ENCODE measurements at regions not wholly inside any gene's neighbourhood (a gene's known extent, or its start where the extent isn't known, plus 50 kb on each side); places are given as distances from the start of the nearest gene placed in this dataset.
"Not testable (repeated sequence)": the region's sequence is repeated elsewhere in the genome, so short reads cannot be mapped to it uniquely, and the experiment has no call there.

DNA sequence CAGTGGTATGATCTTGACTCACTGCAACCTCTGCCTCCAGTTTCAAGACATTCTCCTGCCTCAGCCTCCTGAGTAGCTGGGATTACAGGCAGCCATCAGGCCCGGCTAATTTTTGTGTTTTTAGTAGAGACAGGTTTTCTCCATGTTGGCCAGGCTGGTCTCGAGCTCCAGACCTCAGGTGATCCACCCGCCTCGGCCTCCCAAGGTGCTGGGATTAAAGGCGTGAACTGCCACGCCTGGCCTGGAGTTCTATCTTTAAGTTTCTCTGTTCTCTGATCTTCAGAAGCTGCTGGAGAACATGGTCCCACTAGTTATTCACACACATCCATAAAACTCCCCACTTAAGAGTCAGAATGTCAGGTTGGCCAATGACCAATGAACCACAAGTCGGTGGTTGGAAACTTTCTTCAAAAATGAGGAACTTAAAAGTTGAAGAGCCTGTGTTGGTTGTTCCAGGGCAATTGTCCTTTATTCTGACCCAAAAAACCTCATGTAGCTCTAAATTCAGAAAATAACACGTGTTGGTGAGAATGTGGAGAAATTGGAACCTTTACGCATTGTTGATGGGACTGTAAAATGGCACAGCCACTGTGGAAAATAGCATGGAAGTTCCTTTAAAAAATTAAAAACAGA is 55.9 kb upstream of the PIK3CB start:
- peak; percentile 25 for DNase-seq (ENCODE audit: low spot score)

DNA sequence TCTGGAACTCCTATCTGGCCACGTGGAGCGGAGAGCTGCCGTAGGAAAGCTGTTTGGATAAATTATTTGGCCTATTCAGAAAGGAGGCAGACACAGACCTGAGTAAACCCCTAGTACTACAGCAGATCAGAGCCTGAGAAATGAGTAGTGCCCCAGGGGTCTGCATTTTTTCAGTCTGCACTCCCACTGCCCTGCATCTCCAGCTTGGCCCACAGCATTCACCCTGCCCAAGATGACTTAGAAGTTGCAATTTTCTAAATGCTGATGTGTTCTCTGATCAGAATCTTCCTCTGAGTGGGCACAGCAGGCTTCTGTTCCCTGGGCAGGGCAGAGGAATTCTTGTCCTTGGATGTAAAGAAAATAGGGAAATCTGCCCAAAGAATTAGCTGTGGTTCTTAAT is 55.1 kb upstream of the PIK3CB start:
- no peak for DNase-seq (ENCODE audit: low spot score)

DNA sequence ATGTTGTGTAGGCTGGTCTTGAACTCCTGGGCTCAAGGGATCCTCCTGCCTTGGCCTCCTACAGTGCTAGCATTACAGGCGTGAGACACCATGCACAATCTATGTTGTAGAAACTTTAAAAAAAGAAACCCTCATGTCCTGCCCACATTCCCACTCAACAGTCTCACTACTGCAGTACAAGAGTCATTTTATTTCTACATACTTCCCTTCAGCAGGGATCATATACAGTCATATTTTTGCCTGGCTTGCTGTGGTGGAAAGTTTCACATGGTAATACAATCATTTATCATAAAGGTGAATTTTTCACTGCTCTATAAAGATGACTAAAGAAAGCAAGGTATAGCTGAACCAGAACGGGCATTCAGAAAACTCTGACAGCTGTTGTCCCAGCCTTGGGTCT is 53.8 kb upstream of the PIK3CB start:
- DNase-seq (ENCODE audit: low spot score) = no peak

DNA sequence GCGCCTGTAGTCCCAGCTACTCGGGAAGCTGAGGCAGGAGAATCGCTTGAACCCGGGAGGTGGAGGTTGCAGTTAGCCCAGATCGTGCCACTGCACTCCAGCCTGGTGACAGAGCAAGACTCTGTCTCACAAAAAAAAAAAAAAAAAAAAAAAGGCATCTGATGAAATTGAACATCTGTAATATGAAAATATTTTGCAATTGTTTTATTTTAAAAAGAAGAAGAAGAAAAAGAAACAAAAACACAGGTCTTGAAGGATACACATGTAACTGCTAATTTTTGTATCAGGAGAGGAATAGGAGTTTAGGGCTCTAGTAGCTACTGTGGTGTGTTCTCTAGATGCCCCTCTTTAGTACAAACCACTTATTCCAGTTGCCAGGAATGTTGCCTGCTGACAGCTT is 51.4 kb upstream of the PIK3CB start:
- DNase-seq (ENCODE audit: low spot score) = not testable (repeated sequence)
